B cell (primary cell): ENCODE measurements at regions not wholly inside any gene's neighbourhood (a gene's known extent, or its start where the extent isn't known, plus 50 kb on each side); places are given as distances from the start of the nearest gene placed in this dataset.

Experiments
- ATAC-seq: fragments of 200-7000 bp; cut with Tn5 transposase; one replicate; pipeline ENCODE4 v1.10.0; 2021; ENCODE audit warnings: low read depth, mild to moderate bottlenecking, moderate number of reproducible peaks, moderate library complexity
- CTCF ChIA-PET: fragments of 350-600 bp; sonication (Branson Sonifier 250); formaldehyde crosslinking; loops from one replicate; lab custom pipeline; 2021; ENCODE audit warnings: antibody characterized with exemption, inconsistent platforms; lab: Charles Lee
- POLR2A ChIA-PET: fragments of 350-600 bp; sonication (Branson Sonifier 250); formaldehyde crosslinking; loops from one replicate; lab custom pipeline; 2021; ENCODE audit warnings: antibody characterized with exemption; lab: Charles Lee
- DNase-seq: peaks from one replicate; pipeline ENCODE4 v3.0.0; 2013
- H2AFZ ChIP-seq: 2 replicates; pipeline ENCODE4 v1.6.1; 2012; ENCODE audit warnings: mild to moderate bottlenecking, low read depth, low read length; ENCODE audit not compliant: insufficient read depth, poor library complexity, severe bottlenecking
- H3K27ac ChIP-seq, 2 donors: 1 replicate in 1 of 2; 2 replicates in 1 of 2; pipeline ENCODE4 v1.5.1; 2012 to 2013; ENCODE audit warnings: low read length in 2 of 2, mild to moderate bottlenecking in 2 of 2, moderate library complexity in 1 of 2
- H3K27me3 ChIP-seq, 4 experiments: fragments of 200-600 bp in 1 of 4; sonication (generic) in 1 of 4; replicated peaks in 1 of 4; 1 replicate in 2 of 4; 2 replicates in 2 of 4; pipeline versions ENCODE4 v1.6.1 to v1.7.0; 2013 to 2016; ENCODE audit warnings: low read length in 3 of 4, mild to moderate bottlenecking in 2 of 4, mixed read lengths in 1 of 4, moderate library complexity in 1 of 4; ENCODE audit not compliant: insufficient read depth in 4 of 4, control insufficient read depth in 3 of 4; ENCODE audit errors: control extremely low read depth in 1 of 4
- H3K36me3 ChIP-seq, 2 experiments: replicated peaks in 1 of 2; 1 replicate in 1 of 2; 2 replicates in 1 of 2; pipeline versions ENCODE4 v1.6.1 to v1.7.1; 2013; ENCODE audit warnings: low read length in 1 of 2; ENCODE audit not compliant: insufficient read depth in 2 of 2, control insufficient read depth in 1 of 2; ENCODE audit errors: control extremely low read depth in 1 of 2, extremely low read depth in 1 of 2
- H3K4me1 ChIP-seq, 2 donors: fragments of 200-600 bp in 1 of 2; sonication (generic) in 1 of 2; 1 replicate in 1 of 2; 2 replicates in 1 of 2; pipeline versions ENCODE4 v1.5.1 to v1.6.1; 2013 to 2017; ENCODE audit warnings: low read length in 2 of 2; ENCODE audit not compliant: control insufficient read depth in 2 of 2, insufficient read depth in 2 of 2
- H3K4me2 ChIP-seq: replicated peaks from 2 replicates; pipeline ENCODE3; 2012; ENCODE audit warnings: mild to moderate bottlenecking, low read depth, low read length; ENCODE audit not compliant: poor library complexity, severe bottlenecking
- H3K4me3 ChIP-seq, 5 experiments: fragments of 200-600 bp in 1 of 5; sonication (generic) in 1 of 5; 1 replicate in 3 of 5; 2 replicates in 2 of 5; pipeline versions ENCODE4 v1.5.1 to v1.7.0; 2011 to 2016; ENCODE audit warnings: low read length in 4 of 5, mild to moderate bottlenecking in 4 of 5, low read depth in 2 of 5, control low read depth in 1 of 5, moderate library complexity in 1 of 5; ENCODE audit not compliant: insufficient read depth in 1 of 5; ENCODE audit errors: control extremely low read depth in 1 of 5, extremely low read depth in 1 of 5
- H3K79me2 ChIP-seq: fragments of 200-600 bp; sonication (generic); one replicate; pipeline ENCODE4 v1.6.0; 2016; ENCODE audit warnings: low read length; ENCODE audit not compliant: control insufficient read depth, insufficient read depth
- H3K9ac ChIP-seq: fragments of 200-600 bp; sonication (generic); 2 replicates; pipeline ENCODE4 v1.6.1; 2017; ENCODE audit warnings: mild to moderate bottlenecking, low read length, moderate library complexity
- H3K9me3 ChIP-seq, 3 donors: one replicate each; pipeline versions ENCODE4 v1.6.1 to v1.7.1; 2013; ENCODE audit warnings: low read length in 2 of 3; ENCODE audit not compliant: control insufficient read depth in 2 of 3, insufficient read depth in 1 of 3; ENCODE audit errors: control extremely low read depth in 1 of 3
- H4K20me1 ChIP-seq: 2 replicates; pipeline ENCODE4 v1.6.0; 2012; ENCODE audit warnings: mild to moderate bottlenecking, low read length; ENCODE audit not compliant: insufficient read depth, control insufficient read depth, poor library complexity, severe bottlenecking
- H3K27ac Mint-ChIP-seq: one replicate; pipeline ENCODE4 v1.8.0; 2021; ENCODE audit warnings: mixed read lengths
- H3K27me3 Mint-ChIP-seq: one replicate; pipeline ENCODE4 v1.8.0; 2021; ENCODE audit warnings: mixed read lengths
- H3K4me1 Mint-ChIP-seq: one replicate; pipeline ENCODE4 v1.8.0; 2021; ENCODE audit warnings: mixed read lengths
- H3K4me3 Mint-ChIP-seq: one replicate; pipeline ENCODE4 v1.8.0; 2021; ENCODE audit warnings: mixed read lengths
- H3K9me3 Mint-ChIP-seq: one replicate; pipeline ENCODE4 v1.8.0; 2022; ENCODE audit warnings: mixed read lengths; ENCODE audit not compliant: insufficient read depth
- EZH2 ChIP-seq: IDR thresholded peaks from 2 replicates; pipeline ENCODE4 v1.6.1; 2012; ENCODE audit warnings: borderline replicate concordance, low read depth, mild to moderate bottlenecking, moderate library complexity, low read length; ENCODE audit not compliant: insufficient read depth, poor library complexity, severe bottlenecking
- WGBS: methylation state at CpG from one replicate; pipeline ENCODE4 v1.1.5; 2013; ENCODE audit warnings: missing lambda C conversion rate; ENCODE audit not compliant: insufficient coverage; 5-methylcytosine and 5-hydroxymethylcytosine counted together
- intact Hi-C: fragments of 100-400 bp; cut with micrococcal nuclease; formaldehyde crosslinking; loops from one replicate; pipeline ENCODE4 v1.10.0; 2022
- TF ChIP-seq, protein P1 (sequence below): fragments of 200-600 bp; IDR thresholded peaks from one replicate; pipeline ENCODE4 v1.8.0; 2022; ENCODE audit warnings: antibody characterized with exemption, mild to moderate bottlenecking

DNA sequence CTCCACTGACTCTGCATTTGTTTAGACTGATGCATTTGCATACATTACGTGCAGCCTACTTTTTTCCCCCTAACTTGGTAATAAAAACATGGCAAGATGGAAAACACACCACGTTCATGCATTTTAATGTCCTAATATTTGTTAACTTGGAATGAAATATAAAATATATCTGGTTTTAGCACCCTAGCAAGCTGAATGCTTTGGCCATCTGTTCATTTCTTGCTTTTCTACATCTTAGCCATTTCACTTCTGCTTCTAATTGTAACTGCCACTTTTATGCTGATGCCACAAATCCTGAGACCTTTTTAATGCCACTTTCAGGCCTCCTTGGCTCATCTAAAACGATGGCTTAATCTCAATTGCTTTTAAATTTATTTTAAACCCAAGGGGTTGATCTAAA is 177.7 kb upstream of the RASSF8 start:
- no peak overlapping the region for H2AFZ ChIP-seq
- no peaks in the 10 kb centered on the region for H3K36me3 ChIP-seq
- no peak overlapping the region for H3K4me3 ChIP-seq
- no peaks in the 10 kb centered on the region for H3K27me3 ChIP-seq
- CTCF ChIA-PET = no interaction called here
- Mint-ChIP-seq H3K4me3 (no peak overlapping the region), H3K9me3 (no peaks in the 10 kb centered on the region), H3K27me3 (peaks cover 10% of the 10 kb centered on the region), H3K4me1 (no peaks in the 10 kb centered on the region), H3K27ac (no peak overlapping the region)
- no peak for TF ChIP-seq EZH2
- TF ChIP-seq, protein P1, sequence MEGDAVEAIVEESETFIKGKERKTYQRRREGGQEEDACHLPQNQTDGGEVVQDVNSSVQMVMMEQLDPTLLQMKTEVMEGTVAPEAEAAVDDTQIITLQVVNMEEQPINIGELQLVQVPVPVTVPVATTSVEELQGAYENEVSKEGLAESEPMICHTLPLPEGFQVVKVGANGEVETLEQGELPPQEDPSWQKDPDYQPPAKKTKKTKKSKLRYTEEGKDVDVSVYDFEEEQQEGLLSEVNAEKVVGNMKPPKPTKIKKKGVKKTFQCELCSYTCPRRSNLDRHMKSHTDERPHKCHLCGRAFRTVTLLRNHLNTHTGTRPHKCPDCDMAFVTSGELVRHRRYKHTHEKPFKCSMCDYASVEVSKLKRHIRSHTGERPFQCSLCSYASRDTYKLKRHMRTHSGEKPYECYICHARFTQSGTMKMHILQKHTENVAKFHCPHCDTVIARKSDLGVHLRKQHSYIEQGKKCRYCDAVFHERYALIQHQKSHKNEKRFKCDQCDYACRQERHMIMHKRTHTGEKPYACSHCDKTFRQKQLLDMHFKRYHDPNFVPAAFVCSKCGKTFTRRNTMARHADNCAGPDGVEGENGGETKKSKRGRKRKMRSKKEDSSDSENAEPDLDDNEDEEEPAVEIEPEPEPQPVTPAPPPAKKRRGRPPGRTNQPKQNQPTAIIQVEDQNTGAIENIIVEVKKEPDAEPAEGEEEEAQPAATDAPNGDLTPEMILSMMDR = no peak
- ATAC-seq (no peak), DNase-seq (no peak)
- H3K9ac ChIP-seq = no peak overlapping the region
- no peak overlapping the region for H3K4me2 ChIP-seq
- H3K9me3 ChIP-seq = no peaks in the 10 kb centered on the region
- intact Hi-C loops = no loop called here
- POLR2A ChIA-PET = no interaction called here
- no peaks in the 10 kb centered on the region for H3K4me1 ChIP-seq
- no CpG with 5 or more reads among the region's 3 CpGs for WGBS
- H3K79me2 ChIP-seq = no peaks in the 10 kb centered on the region
- H3K27ac ChIP-seq = no peak overlapping the region
- H4K20me1 ChIP-seq = no peaks in the 10 kb centered on the region

DNA sequence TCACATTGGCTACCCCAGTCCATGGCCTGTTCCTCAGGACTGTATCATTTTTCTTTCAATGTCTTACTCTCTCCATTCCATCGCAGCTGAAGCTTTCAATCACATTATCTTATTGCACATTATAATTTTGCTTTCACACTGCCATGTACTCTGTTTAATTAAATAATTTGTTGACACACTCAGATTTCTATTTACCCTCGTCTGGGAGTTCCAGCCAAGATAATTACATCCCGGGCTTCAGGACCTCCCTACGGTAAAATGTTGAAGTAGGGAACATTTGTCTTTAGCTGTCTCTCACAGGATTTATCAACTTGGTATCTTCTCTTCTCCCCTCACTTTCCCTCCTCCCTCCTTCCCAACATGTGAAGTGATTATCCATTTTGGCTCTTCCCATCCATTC is 177.2 kb upstream of the RASSF8 start:
- no peaks in the 10 kb centered on the region for H3K9me3 Mint-ChIP-seq
- no CpG with 5 or more reads among the region's 4 CpGs for WGBS

More for the DNA sequence above, 177.2 kb upstream of the RASSF8 start:
- Histone ChIP-seq H3K4me2 (no peak overlapping the region), H4K20me1 (no peaks in the 10 kb centered on the region), H3K79me2 (no peaks in the 10 kb centered on the region), H3K4me1 (no peaks in the 10 kb centered on the region), H3K4me3 (no peak overlapping the region), H3K9me3 (no peaks in the 10 kb centered on the region), H3K27me3 (no peaks in the 10 kb centered on the region), H3K36me3 (no peaks in the 10 kb centered on the region), H3K9ac (no peak overlapping the region), H3K27ac (no peak overlapping the region), H2AFZ (no peak overlapping the region)
- ChIA-PET CTCF (no interaction called here), POLR2A (no interaction called here)
- no peak for DNase-seq
- intact Hi-C loops = no loop called here
- H3K27me3 Mint-ChIP-seq = peaks cover 10% of the 10 kb centered on the region
- ATAC-seq = no peak
- H3K4me3 Mint-ChIP-seq = no peak overlapping the region
- no peaks in the 10 kb centered on the region for H3K4me1 Mint-ChIP-seq
- TF ChIP-seq EZH2 = no peak
- TF ChIP-seq, protein P1 = no peak
- H3K27ac Mint-ChIP-seq = no peak overlapping the region
